Astrocyte (in vitro differentiated cells and primary cell): ENCODE measurements at regions not wholly inside any gene's neighbourhood (a gene's known extent, or its start where the extent isn't known, plus 50 kb on each side); places are given as distances from the start of the nearest gene placed in this dataset.
"Not testable (repeated sequence)": the region's sequence is repeated elsewhere in the genome, so short reads cannot be mapped to it uniquely, and the experiment has no call there.

Experiments used
- CTCF ChIP-seq: IDR thresholded peaks from 2 replicates; pipeline ENCODE4 v1.5.1; 2011; ENCODE audit warnings: low read depth, mild to moderate bottlenecking, inconsistent platforms, low read length, moderate library complexity; ENCODE audit not compliant: insufficient read depth
- EZH2 ChIP-seq: IDR thresholded peaks from 2 replicates; pipeline ENCODE4 v1.6.1; 2012; ENCODE audit warnings: mild to moderate bottlenecking, low read length, inconsistent platforms; ENCODE audit not compliant: insufficient read depth

- not testable (repeated sequence) for TF ChIP-seq CTCF, EZH2
Observed at GRCh38 chr1:206298032-206298392, 94.7 kb downstream of the SRGAP2 start.
